Mucosa of descending colon (tissue), 3 donors: ENCODE measurements at regions not wholly inside any gene's neighbourhood (a gene's known extent, or its start where the extent isn't known, plus 50 kb on each side); places are given as distances from the start of the nearest gene placed in this dataset.

Experiments used
- ATAC-seq: fragments of 200-7000 bp; cut with Tn5 transposase; one replicate; pipeline ENCODE4 v1.9.1; 2020; ENCODE audit warnings: mild to moderate bottlenecking, moderate library complexity
- DNase-seq, 3 donors: peaks; one replicate each; pipeline ENCODE4 v3.0.0-alpha.2; 2020
- H3K36me3 ChIP-seq: fragments of 200-600 bp; one replicate; pipeline ENCODE4 v1.8.0; 2021; ENCODE audit warnings: low read depth, mild to moderate bottlenecking
- H3K4me1 ChIP-seq: fragments of 200-600 bp; one replicate; pipeline ENCODE4 v1.8.0; 2021; ENCODE audit warnings: low read depth, mild to moderate bottlenecking
- H3K4me3 ChIP-seq: fragments of 200-600 bp; one replicate; pipeline ENCODE4 v1.8.0; 2021; ENCODE audit warnings: mild to moderate bottlenecking
- H3K9me3 ChIP-seq: fragments of 200-600 bp; one replicate; pipeline ENCODE4 v1.8.0; 2021; ENCODE audit warnings: mild to moderate bottlenecking
- CTCF ChIP-seq: fragments of 200-600 bp; IDR thresholded peaks from one replicate; pipeline ENCODE4 v1.8.0; 2022; ENCODE audit warnings: antibody characterized with exemption, mild to moderate bottlenecking
- intact Hi-C, 2 donors: fragments of 100-400 bp; cut with DNase I in 1 of 2; cut with micrococcal nuclease in 1 of 2; formaldehyde crosslinking; loops; one replicate each; pipeline versions ENCODE4 v1.11.0 to v1.11.1; 2022; cut with DNase I, micrococcal nuclease
- donor health status: DM: no; HTN: no; CAD: no; lungs with moderate emphysema.
- donor health status: DM: no; HTN: no; CAD: no.
- donor health status: DM: no; HTN: yes; CAD: no.

- H3K4me3 ChIP-seq: no peak overlapping the region
- peaks cover 28% of the 10 kb centered on the region for H3K9me3 ChIP-seq
- no peaks in the 10 kb centered on the region for H3K36me3 ChIP-seq
- DNase-seq (no peak), ATAC-seq (no peak)
- intact Hi-C loops: no loop called here
- H3K4me1 ChIP-seq: no peaks in the 10 kb centered on the region
- no peak for TF ChIP-seq CTCF
Observed at GRCh38 chr17:54029986-54030385, 207.3 kb downstream of the KIF2B start.

- Histone ChIP-seq H3K36me3 (no peaks in the 10 kb centered on the region), H3K4me3 (no peak overlapping the region), H3K4me1 (no peaks in the 10 kb centered on the region), H3K9me3 (peaks cover 42% of the 10 kb centered on the region)
- intact Hi-C loops: no loop called here
- DNase-seq (no peak), ATAC-seq (no peak)
- no peak for TF ChIP-seq CTCF
Observed at GRCh38 chr17:54046570-54046969, 223.8 kb downstream of the KIF2B start.

GRCh38 chr17:54063639-54064038 lies 240.9 kb downstream of the KIF2B start:
- no peak for TF ChIP-seq CTCF
- H3K36me3 ChIP-seq: no peaks in the 10 kb centered on the region
- no peak for ATAC-seq
- H3K4me1 ChIP-seq: no peaks in the 10 kb centered on the region
- H3K9me3 ChIP-seq: peaks cover 24% of the 10 kb centered on the region
- no peak for DNase-seq
- no peak overlapping the region for H3K4me3 ChIP-seq
- intact Hi-C loops: no loop called here

GRCh38 chr17:54085020-54085419 lies 262.3 kb downstream of the KIF2B start:
- DNase-seq (no peak), ATAC-seq (no peak)
- Histone ChIP-seq H3K4me3 (no peak overlapping the region), H3K9me3 (peaks cover 38% of the 10 kb centered on the region), H3K4me1 (no peaks in the 10 kb centered on the region), H3K36me3 (no peaks in the 10 kb centered on the region)
- TF ChIP-seq CTCF: no peak
- intact Hi-C loops: no loop called here

GRCh38 chr17:54085934-54086333 lies 263.2 kb downstream of the KIF2B start:
- DNase-seq (no peak), ATAC-seq (no peak)
- peaks cover 36% of the 10 kb centered on the region for H3K9me3 ChIP-seq
- no peak overlapping the region for H3K4me3 ChIP-seq
- no peak for TF ChIP-seq CTCF
- intact Hi-C loops: no loop called here
- H3K36me3 ChIP-seq: no peaks in the 10 kb centered on the region
- H3K4me1 ChIP-seq: no peaks in the 10 kb centered on the region

DNA sequence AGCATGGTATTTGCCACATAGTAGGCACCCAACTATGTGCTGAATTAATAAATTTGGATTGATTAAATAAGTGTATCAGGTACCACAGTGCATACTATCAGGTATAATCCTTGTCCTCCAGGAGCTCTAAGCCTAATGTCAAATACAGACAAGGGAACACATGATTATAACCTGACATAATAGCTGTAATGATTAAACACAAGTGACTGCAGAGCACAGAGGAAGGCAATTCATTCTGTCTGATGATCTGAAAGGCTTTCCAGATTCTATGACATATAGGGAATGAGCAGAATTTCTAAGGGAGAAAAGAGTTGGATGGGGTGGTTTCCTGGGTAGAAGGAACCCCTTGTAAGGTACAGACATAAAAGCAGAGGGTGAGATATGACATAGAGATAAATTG lies 273.5 kb downstream of the KIF2B start:
- no peak for DNase-seq
- no peak for TF ChIP-seq CTCF
- H3K4me3 ChIP-seq: no peak overlapping the region
- peaks cover 24% of the 10 kb centered on the region for H3K9me3 ChIP-seq
- no peaks in the 10 kb centered on the region for H3K36me3 ChIP-seq
- ATAC-seq: no peak
- H3K4me1 ChIP-seq: no peaks in the 10 kb centered on the region
- intact Hi-C loops: no loop called here
